ENCODE measurements at regions not wholly inside any gene's neighbourhood (a gene's known extent, or its start where the extent isn't known, plus 50 kb on each side); places are given as distances from the start of the nearest gene placed in this dataset.

DNA sequence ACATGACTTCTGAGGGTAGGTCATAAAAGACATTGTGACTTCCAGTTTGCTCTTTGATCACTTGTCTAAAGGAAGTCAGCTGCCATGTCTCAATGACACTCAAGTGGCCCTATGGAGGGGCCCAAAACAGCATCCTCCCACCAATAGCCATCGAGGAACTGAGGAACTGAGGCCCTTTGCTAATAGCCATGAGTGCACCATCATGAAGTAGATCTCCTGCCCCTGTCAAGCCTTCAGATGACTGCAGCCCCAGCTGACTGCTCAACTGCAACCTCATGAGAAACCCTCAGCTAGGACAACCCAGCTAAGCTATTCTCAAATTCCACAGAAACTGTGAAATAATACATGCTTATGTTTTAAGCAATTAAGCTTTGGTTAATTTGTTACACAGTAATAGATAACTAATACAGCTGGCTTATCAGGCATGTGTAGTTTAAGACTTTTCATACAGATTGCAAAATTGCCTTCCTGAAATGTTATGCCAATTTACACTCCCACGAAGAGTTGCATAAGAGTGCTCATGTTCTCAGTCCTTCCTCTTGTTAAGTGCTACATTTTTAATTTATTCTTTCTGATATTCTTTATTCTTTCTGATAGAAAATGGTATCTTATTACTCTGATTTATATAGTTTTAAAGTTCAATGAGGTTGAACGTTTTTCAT is 105.6 kb upstream of the NDUFV2 start:
- TF ChIP-seq EP300 (IDR thresholded peaks at IDR 0.05): no peak
- TF ChIP-seq, protein P1, sequence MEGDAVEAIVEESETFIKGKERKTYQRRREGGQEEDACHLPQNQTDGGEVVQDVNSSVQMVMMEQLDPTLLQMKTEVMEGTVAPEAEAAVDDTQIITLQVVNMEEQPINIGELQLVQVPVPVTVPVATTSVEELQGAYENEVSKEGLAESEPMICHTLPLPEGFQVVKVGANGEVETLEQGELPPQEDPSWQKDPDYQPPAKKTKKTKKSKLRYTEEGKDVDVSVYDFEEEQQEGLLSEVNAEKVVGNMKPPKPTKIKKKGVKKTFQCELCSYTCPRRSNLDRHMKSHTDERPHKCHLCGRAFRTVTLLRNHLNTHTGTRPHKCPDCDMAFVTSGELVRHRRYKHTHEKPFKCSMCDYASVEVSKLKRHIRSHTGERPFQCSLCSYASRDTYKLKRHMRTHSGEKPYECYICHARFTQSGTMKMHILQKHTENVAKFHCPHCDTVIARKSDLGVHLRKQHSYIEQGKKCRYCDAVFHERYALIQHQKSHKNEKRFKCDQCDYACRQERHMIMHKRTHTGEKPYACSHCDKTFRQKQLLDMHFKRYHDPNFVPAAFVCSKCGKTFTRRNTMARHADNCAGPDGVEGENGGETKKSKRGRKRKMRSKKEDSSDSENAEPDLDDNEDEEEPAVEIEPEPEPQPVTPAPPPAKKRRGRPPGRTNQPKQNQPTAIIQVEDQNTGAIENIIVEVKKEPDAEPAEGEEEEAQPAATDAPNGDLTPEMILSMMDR (IDR thresholded peaks at IDR 0.05): no peak
- no peak for TF ChIP-seq POLR2A (IDR thresholded peaks at IDR 0.05)
